ENCODE measurements at regions not wholly inside any gene's neighbourhood (a gene's known extent, or its start where the extent isn't known, plus 50 kb on each side); places are given as distances from the start of the nearest gene placed in this dataset.
A peak's percentile ranks its signal among the peaks of the same experiment; 100 is the strongest.
"Not testable (repeated sequence)": the region's sequence is repeated elsewhere in the genome, so short reads cannot be mapped to it uniquely, and the experiment has no call there.

- no peak for DNase-seq
- in situ Hi-C loops (cut with MboI; ENCODE audit: low pct_unique_long_range_greater_than_20kb, low sequenced_read_pairs) = no loop called here
Observed at GRCh38 chr6:102126488-102126887, 733.0 kb downstream of the GRIK2 start.

DNA sequence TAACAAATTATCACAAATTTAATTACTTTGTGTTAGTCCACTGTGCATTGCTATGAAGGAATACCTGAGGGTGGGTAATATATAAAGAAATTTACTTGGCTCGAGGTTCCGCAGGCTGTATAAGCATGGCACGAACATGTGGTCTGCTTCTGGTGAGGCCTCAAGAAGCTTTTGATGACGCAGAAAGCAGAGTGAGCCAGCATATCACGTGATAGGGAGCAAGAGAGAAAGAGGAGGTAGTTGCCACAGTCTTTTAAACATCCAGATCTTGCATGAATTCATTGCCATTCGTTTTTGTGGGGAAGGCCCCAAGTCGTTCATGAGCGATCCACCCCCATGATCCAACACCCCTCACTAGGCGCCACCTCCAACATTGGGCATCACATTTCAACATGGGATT is 733.7 kb downstream of the GRIK2 start:
- in situ Hi-C loops (cut with MboI; ENCODE audit: low pct_unique_long_range_greater_than_20kb, low sequenced_read_pairs) = no loop called here
- DNase-seq = no peak

GRCh38 chr6:102137859-102138258 is 744.4 kb downstream of the GRIK2 start:
- DNase-seq = no peak
- in situ Hi-C loops (cut with MboI; ENCODE audit: low pct_unique_long_range_greater_than_20kb, low sequenced_read_pairs) = no loop called here

GRCh38 chr6:102149191-102149590 is 755.7 kb downstream of the GRIK2 start:
- in situ Hi-C loops (cut with MboI; ENCODE audit: low pct_unique_long_range_greater_than_20kb, low sequenced_read_pairs) = no loop called here
- DNase-seq = no peak

- in situ Hi-C loops (cut with MboI; ENCODE audit: low pct_unique_long_range_greater_than_20kb, low sequenced_read_pairs) = no loop called here
- DNase-seq = no peak
Observed at GRCh38 chr6:102150549-102150948, 757.0 kb downstream of the GRIK2 start.

DNA sequence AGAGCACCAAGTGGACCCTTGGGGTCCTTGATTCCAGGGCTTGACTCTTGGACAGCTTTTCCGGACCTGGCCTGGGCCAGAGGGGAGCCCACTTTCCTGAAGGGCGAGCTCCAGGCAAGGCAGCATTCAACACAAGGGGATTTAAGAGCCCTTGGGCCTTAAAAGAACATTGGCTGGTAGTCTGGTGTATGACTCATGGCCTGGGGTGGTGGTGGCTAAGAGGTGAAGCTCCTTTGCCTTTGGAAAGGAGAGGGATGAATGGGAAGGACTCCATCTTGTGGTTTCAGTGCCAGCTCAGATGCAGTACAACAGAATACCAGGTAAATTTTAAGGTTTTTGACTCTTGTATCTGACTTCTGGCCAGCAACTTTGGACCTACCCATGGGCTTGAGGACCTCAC is 760.7 kb downstream of the GRIK2 start:
- in situ Hi-C loops (cut with MboI; ENCODE audit: low pct_unique_long_range_greater_than_20kb, low sequenced_read_pairs) = no loop called here
- no peak for DNase-seq

- in situ Hi-C loops (cut with MboI; ENCODE audit: low pct_unique_long_range_greater_than_20kb, low sequenced_read_pairs) = no loop called here
Observed at GRCh38 chr6:102154874-102155273, 761.4 kb downstream of the GRIK2 start.

DNA sequence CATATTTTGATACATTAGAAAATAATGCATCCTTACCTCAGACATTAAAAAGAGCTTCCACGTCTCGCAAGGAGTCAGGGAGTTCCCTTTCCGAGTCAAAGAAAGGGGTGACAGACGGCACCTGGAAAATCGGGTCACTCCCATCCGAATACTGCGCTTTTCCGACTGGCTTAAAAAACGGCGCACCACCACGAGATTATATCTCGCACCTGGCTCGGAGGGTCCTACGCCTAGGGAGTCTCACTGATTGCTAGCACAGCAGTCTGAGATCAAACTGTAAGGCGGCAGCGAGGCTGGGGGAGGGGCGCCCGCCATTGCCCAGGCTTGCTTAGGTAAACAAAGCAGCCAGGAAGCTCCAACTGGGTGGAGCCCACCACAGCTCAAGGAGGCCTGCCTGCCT is 776.3 kb downstream of the GRIK2 start:
- DNase-seq; in situ Hi-C loops (cut with MboI; ENCODE audit: low pct_unique_long_range_greater_than_20kb, low sequenced_read_pairs): not testable (repeated sequence)

More at GRCh38 chr6:102154874-102155273, 761.4 kb downstream of the GRIK2 start:
- DNase-seq = no peak

DNA sequence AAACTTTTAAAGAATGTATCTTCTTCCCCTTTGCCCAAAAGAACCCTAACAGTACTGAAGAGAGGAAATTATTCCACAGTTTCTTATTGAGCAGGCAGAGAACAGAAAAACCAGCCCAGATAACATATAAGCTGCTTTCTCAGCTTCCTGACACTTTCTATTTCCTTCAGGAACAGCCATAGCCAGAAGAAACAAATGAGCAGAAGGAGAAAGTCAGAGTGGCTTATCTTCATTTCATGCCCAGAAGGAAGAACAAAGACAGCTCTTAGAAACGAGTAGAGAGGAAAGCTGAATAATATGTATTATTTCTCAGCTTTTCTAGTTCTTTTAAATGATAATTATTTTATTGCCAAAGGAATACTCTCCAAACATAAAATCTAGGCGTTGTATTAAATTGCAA is 793.7 kb downstream of the GRIK2 start:
- DNase-seq = no peak
- in situ Hi-C loops (cut with MboI; ENCODE audit: low pct_unique_long_range_greater_than_20kb, low sequenced_read_pairs) = no loop called here

- in situ Hi-C loops (cut with MboI; ENCODE audit: low pct_unique_long_range_greater_than_20kb, low sequenced_read_pairs) = no loop called here
Observed at GRCh38 chr6:102195311-102195710, 801.8 kb downstream of the GRIK2 start.

DNA sequence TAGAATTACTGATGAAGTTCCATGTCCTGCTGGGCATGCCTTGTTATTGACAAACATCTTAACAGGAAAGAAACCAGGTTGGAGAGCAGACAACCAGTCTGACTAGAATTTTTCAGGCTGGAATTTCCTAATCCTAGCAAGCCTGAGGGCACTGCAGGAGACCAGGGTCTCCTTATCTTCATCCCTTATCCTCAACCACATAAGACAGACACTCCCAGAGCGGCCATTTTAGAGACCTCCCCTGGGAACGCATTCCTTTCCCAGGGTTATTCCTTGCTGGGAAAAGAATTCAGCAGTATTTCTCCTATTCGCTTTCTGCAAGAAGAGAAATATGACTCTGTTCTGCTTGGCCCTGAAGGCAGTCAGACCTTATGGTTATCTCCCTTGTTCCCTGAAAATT is 803.7 kb downstream of the GRIK2 start:
- DNase-seq = no peak
- in situ Hi-C loops (cut with MboI; ENCODE audit: low pct_unique_long_range_greater_than_20kb, low sequenced_read_pairs) = no loop called here

More at GRCh38 chr6:102195311-102195710, 801.8 kb downstream of the GRIK2 start:
- DNase-seq = peak; percentile 3

DNA sequence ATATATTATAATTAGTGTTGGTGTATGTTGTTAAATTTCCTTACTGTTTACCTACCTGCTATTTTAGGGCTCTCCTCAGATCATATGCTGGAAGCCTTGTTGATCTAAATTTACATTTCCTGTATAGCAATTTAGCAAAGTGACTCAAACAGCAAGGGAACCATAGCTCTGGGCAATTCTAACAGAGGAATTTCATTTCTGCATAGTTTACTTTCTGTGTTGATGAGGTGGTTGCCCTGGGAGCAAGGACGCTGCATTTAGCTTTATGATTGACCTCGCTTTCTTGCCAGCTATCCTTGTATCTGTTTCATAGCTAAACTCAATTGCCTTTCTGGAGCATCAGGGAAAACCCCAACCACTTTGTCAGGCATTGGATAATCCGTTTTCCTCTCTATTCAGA is 810.8 kb downstream of the GRIK2 start:
- in situ Hi-C loops (cut with MboI; ENCODE audit: low pct_unique_long_range_greater_than_20kb, low sequenced_read_pairs) = no loop called here

DNA sequence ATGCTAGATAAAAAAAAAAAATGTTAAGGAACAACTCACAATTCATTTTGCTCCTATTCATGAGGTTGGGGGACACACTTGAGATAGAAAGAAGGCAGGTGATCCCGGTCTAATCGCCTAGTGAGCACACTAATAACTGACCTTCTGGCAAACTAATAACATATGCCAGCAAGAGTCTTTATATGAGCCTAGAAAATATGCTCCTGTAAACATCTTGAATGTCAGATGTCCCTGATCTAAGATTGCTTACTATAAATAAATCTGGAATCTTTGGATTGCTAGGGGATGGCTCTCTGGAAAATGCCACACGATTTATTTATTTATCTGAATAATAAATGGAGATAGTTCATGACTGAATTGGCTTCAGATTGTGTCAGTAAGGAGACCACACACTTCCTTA is 821.9 kb downstream of the GRIK2 start:
- no peak for DNase-seq
- in situ Hi-C loops (cut with MboI; ENCODE audit: low pct_unique_long_range_greater_than_20kb, low sequenced_read_pairs) = no loop called here

More for the DNA sequence above, 810.8 kb downstream of the GRIK2 start:
- no peak for DNase-seq

DNA sequence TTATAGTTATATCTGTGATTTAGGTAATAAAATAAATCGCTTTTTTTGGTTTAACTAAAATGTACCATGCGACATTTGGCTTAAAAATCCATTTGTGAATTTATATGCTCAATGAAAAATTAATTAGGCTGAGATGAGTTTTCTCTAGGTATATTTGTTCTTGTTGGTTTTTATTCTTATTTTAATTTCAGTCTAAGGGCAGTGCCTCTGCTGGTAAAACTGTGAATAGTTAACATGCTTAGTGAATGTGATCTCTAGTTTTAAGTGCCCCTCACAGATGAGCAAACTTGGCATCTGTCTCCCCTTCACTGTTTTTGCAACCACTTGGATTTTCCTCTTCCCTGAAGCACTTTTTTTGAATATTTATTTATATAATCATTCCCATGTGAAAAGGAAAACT is 822.7 kb downstream of the GRIK2 start:
- in situ Hi-C loops (cut with MboI; ENCODE audit: low pct_unique_long_range_greater_than_20kb, low sequenced_read_pairs) = no loop called here
- no peak for DNase-seq

DNA sequence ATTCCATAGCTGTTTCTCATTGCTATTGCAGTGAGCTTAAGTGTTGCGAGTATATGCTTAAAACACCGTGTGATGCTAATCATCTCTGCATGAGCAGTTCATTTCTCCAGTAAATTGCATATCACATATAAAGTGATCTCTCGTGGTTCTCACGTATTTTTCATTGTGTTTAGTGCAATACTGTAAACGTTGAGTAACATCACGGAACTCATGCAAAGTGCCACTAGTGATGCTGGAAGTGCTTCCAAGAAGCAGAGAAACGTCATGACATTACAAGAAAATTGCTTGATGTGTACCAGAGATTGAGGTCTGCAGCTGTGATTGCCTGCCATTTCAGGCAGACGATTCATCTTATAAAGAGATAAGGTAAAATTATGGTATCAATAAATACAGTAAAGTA is 830.4 kb downstream of the GRIK2 start:
- no peak for DNase-seq
- in situ Hi-C loops (cut with MboI; ENCODE audit: low pct_unique_long_range_greater_than_20kb, low sequenced_read_pairs) = no loop called here

- no peak for DNase-seq
Observed at GRCh38 chr6:102229271-102229670, 835.8 kb downstream of the GRIK2 start.

More at GRCh38 chr6:102229271-102229670, 835.8 kb downstream of the GRIK2 start:
- in situ Hi-C loops (cut with MboI; ENCODE audit: low pct_unique_long_range_greater_than_20kb, low sequenced_read_pairs) = no loop called here
